DOHH2 (cell line): ENCODE measurements at regions not wholly inside any gene's neighbourhood (a gene's known extent, or its start where the extent isn't known, plus 50 kb on each side); places are given as distances from the start of the nearest gene placed in this dataset.

ENCODE experiments used
- CTCF ChIP-seq: fragments of 200-600 bp; sonication (generic); IDR thresholded peaks from one replicate; pipeline ENCODE4 v1.5.1; 2014; ENCODE audit warnings: antibody characterized with exemption, mild to moderate bottlenecking, low read depth, low read length; ENCODE audit not compliant: poor library complexity, severe bottlenecking
- EZH2phosphoT487 ChIP-seq: fragments of 200-600 bp; sonication (generic); IDR thresholded peaks from 2 replicates; pipeline ENCODE4 v1.6.1; 2017; ENCODE audit warnings: borderline replicate concordance, mild to moderate bottlenecking, antibody characterized with exemption, low read length, moderate library complexity, mixed read lengths

- TF ChIP-seq CTCF = no peak
- no peak for TF ChIP-seq EZH2phosphoT487
Observed at GRCh38 chr19:27870293-27870692, 1342.7 kb downstream of the UQCRFS1 start.
